HG03039 (cell line): ENCODE measurements at regions not wholly inside any gene's neighbourhood (a gene's known extent, or its start where the extent isn't known, plus 50 kb on each side); places are given as distances from the start of the nearest gene placed in this dataset.
"Not testable (repeated sequence)": the region's sequence is repeated elsewhere in the genome, so short reads cannot be mapped to it uniquely, and the experiment has no call there.

Source experiments
- ATAC-seq: cut with Tn5 transposase; IDR thresholded peaks from one replicate; pipeline ENCODE4 v1.9.1; 2021; ENCODE audit warnings: mild to moderate bottlenecking, moderate library complexity; ENCODE audit not compliant: unreplicated experiment

DNA sequence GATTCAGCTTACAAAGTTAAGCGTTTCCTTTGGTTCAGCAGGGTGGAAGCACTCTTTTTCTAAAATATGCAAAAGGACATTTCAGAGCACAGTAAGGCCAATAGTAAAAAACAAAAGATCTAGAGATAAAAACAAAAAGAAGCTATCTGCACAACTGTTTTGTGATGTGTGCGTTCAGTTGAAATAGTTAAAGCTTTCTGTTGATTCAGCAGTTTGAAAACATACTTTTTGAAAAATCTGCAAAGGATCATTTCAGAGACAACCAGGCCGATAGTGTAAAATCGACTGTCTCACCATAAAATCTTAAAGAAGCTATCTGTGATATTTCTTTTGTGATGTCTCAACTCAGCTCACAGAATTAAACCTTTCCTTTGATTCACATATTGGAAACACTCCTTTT is 300.0 kb upstream of the ALG10B start:
- ATAC-seq = no peak

DNA sequence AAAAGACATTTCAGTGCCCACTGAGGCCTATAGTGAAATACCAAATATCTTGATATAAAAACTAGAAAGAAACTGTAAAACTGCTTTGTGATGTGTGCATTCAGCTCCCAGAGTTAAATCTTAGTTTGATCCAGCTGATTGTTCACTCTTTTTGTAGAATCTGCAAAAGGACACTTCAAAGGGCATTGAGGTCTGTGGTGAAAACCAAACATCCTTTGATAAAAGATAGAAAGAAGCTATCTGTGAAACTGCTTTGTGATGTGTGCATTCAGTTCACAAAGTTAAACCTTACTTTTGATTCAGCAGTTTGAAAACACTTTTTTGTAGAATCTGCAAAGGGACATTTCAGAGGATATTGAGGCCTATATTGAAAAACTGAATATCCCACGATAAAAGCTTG is 290.7 kb upstream of the ALG10B start:
- ATAC-seq = no peak

DNA sequence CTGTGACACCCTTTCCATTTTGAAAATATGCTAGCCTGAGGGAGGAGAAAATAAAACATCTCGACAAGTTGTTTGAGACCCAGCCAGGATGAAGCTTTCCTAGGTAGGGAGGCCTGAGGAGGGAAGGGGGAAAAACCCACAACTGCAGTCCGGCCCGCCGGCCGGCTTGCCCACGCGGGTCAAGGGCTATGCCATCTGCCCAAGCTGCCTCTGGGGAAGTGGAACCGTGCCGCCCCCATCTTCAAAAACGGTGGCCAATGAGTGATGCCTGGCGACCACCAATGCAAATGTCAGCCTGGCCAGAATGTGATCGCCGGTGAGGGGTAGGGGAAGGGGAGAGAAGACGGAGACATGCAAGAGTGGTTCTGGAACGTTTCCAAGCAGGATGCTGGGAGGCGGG is 263.5 kb upstream of the ALG10B start:
- no peak for ATAC-seq

DNA sequence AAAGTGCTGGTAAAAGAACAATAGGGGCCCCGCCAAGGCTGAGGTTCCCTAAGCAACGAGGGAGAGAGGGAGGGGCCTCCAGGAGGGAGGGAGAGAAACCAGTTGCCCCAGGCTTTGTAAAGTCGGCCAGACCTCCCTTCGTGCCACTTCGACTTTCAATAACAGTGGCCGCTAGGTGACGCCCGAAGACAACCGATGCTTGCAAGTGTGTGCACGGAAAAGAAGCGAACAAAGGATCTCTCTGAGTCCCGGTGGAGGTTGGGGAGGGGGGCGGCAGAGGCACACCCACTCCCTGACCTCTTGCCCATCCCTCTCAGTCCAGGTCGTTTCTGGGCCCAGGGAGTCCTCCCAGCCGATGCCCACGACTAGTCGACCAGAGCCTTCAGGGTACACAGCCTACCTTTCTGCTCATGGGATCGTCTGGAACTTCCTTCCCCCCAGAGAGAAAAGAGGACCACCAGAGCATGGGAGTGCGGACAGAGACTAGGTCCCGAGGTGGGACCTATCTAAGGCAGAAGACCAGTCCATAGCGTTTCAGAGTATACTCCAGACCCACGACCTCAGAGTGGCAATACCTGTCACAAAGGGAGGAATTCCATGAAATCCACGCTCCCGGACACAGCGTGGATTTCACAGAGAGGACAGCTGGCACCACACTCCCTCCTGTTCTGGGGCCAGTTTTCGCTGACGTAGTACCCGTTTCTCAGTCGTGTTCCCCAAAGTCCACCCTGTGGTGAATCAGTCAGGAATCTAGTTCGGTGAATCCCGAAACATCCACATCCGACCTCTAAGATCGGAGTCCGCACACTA is 262.7 kb upstream of the ALG10B start:
- ATAC-seq = no peak

DNA sequence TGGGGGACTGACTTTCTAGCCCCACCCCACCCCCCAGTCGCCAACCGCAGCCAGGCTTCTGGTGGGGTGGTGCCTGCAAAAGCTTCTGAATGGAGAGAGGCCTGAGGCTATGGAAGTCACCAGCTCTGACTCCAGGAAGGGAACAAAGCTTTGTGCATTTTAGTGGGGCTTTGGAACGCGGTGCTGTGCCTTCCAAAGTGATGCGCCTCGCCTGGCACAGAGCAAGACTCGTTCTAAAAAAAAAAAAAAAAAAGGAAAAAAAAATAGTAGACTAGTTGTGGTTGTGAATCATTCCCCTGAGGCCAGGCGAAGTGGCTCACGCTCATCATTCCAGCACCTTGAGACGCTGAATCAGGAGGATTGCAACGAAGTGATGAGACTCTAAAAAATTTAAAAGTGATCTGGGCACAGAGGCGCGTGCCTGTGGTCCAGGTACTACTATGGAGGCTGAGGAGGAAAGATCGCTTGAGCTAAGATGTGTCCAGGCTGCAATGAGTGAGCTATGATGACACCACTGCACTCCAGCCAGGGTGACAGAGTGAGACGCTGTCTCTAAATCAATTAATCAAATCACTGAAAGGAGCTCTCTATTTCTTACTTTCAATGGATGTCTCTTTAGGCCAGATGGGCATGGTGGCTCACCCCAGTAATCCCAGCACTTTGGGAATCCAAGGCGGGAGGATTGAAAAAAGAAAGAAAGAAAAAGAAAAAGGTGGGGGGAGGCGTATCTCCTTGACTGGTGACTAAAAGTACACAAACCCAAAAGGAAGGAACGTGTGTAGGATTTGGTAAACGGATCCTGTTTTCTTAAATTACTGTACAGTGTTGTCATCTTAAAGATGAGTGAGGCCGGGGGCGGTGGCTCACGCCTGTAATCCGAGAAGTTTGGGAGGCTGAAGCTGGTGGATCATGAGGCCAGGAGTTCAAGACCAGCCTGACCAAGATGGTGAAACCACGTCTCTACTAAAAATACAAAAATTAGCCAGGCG is 259.6 kb upstream of the ALG10B start:
- no peak for ATAC-seq

DNA sequence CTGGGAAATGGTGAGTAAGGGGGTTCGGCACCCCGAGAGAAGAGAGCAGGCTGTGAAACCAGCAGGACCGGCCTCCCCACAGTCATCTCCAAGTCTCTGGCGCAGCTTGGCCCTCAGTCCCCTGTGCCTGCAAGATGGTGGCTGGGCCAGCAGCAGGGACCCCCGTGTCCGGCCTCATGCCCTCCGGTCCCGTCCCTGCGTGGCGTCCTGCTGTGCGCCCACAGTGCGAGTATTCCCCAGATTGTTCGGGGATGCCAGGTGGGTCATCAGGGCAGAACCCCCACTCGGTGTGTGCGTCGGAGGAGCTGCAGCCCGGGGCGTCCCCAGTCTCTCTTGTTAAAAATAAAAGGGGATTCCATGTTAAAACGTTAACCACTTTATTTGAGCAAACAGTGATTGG is 216.9 kb upstream of the ALG10B start:
- no peak for ATAC-seq

DNA sequence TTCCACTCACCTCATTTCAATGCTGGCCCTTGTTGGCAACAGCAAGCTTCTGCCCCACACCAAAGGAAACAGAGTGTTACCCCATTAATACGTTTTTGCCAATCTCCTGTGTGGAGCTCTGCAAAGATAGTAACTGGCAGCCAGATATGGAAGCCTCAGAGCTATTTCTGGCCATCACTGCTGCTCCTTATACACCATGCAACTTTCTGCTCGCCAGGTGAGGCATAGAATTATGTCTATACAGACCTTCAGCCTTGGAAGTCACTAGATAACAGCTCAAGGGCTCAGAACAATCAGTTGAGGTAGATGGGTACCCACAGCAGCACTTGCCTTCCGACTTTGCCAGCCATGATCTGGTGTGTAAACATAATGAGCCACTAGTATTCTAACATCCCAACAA is 214.8 kb upstream of the ALG10B start:
- no peak for ATAC-seq

DNA sequence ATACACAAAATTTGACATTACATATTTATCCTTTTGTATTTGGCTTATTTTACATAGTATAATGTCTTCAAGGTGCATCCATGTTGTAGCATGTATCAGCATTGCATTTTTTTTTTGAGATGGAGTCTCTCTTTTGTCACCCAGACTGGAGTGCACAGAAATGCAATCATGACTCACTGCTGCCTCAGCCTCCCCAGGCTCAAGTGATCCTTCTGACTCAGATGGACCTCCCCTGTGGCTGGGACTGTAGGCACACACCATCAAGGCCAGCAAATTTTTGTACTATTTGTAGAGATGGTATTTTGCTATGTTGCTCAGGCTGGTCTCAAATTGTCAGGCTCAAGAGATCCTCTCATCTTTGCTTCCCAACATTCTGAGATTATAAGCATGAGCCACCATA is 214.4 kb upstream of the ALG10B start:
- ATAC-seq = no peak

DNA sequence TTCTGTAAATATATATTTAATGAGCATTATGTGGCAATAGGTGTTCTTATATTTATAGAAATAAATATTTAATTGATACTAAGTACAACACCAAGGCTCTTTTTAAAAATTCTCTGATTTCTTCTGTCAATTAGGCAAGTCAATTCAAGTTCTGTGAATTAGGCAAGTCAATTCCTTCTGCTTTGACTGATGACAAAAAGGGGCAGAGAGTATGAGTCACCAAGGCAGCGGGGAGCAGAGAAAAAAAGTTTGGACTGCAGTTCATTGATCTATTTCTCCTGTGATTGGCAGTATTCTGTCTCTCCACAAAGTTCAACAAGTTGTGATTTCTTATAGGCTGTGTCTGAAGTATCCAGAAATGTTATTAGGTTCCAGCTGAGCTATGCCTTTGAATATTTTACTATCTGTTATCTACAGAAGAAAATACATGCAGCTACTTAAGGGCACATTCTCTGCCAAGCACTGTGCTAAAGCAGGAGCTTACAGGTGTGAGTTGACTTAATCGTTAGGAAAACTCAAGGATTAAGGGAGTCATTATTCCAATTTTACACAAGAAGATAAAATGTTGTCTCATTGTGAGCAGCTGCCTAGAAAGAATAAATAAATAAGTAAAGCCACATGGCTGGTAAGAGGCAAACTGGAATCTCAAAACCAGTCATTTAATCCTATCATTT is 206.4 kb upstream of the ALG10B start:
- ATAC-seq = no peak

DNA sequence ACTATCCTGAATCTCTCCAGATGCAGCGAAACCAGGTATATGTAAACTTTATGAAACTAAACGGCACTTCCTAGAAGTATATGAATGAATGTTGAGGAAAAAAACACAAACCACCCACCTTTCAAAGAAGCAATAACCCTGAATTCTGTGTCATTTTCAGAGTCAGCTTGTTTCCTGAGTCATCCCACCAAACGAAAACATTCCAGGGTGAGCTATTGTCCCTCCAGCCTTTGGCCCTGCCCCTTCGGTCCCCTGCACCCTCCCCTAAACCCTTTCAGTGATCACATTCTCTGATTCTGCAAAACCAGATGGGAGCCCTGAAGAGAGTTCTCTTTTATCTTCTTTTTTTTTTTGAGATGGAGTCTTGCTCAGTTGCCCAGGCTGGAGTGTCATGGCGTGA is 202.6 kb upstream of the ALG10B start:
- no peak for ATAC-seq

DNA sequence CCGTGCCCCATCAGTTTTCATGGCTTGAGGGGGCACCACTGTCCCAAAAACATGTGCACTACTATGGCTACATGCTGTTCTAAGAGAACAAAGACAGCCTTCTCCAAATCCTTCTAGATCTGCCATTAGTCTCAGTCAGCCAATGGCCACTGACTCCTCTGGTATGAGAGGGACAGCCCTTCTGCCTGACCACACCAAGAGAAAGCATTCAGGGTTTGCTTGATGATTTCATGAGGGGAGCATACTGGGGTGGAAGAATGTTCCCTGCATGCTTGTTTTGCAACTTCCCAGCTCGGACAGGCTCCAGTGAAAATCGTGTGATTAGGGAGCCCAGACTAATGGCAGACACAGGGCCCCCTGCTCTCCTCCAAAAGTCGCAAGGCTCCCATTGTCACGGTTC is 199.6 kb upstream of the ALG10B start:
- no peak for ATAC-seq

DNA sequence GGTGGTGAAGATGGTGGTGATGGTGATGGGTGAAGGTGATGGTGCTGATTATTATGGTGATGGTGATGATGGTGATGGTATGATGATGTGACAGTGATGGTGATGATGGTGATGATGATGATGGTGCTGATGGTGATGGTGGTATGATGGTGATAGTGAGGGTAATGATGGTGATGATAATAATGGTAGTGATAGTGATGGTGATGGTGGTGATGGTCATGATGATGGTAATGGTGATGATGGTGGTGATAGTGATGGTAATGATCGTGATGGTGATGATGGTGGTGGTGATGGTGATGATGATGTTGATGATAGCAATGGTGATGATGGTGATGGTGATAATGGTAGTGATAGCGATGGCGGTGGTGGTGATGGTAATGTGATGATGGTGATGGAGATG is 197.9 kb upstream of the ALG10B start:
- no peak for ATAC-seq

DNA sequence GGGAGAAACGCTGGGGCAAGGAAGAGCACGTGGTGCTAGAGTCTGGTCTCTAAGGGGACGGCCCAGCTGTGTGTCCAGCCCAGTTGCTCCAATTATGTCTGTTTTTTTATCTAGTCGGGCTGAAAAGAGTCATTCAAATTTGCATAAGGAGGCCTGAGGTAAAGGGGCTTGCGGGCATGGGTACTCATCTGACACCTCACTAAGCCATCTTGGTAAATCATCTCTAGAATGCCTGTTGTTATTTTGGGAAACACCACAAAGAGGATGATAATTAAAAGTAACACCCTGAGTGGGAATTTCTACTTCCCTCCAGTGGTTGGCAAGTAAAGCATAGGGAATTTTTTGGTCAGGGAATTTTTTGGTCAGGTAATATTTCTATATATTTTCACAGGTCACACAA is 196.1 kb upstream of the ALG10B start:
- no peak for ATAC-seq

DNA sequence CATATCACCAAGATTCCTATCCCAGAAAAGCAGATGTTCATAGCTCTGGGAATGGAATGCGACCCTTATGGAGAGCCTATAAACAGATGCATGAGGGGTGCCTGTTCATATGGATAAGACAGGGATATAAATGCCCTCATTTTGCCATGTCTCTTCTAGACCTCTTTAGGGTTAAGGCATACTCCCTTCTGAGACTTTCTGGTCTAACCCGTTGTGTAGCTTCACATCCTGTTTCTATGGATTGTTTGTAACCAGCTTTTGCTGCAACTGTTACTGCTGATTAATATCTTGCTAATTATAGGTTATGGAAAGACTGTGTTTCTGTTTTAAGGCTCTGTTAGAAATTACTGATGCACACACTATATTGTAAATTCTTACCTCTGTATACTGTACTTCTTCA is 193.5 kb upstream of the ALG10B start:
- ATAC-seq = not testable (repeated sequence)

DNA sequence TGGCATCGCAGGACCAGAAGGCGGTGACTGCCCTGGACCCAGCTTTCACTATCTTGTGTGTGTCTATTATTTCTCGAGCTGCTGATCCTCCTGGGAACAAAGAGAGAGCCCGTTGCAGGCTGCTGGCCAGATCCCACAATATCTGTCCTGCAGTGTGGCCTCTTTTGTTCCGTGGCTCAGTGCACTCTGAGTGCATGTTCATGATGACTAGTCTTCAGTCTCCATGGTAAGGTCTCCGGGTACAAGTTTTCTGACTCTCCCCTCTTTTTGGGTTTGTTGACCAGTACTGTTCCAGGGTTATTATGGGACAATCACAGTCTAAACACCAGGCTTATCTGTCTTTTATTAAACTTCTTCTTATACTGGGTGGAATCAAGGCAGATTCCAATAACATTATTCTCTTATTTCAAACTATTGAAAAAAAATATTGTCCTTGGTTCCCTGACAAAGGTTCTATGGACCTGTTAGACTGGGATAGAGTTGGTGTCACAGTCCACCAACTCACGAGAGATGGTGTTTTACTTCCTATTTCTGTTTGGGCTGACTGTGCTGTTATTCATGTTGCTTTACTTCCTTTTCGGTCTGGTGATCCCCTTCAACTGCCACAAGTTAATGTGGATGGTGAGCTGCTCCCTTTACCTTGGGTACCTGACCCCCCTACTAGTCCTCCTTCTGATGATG is 192.9 kb upstream of the ALG10B start:
- ATAC-seq = no peak

DNA sequence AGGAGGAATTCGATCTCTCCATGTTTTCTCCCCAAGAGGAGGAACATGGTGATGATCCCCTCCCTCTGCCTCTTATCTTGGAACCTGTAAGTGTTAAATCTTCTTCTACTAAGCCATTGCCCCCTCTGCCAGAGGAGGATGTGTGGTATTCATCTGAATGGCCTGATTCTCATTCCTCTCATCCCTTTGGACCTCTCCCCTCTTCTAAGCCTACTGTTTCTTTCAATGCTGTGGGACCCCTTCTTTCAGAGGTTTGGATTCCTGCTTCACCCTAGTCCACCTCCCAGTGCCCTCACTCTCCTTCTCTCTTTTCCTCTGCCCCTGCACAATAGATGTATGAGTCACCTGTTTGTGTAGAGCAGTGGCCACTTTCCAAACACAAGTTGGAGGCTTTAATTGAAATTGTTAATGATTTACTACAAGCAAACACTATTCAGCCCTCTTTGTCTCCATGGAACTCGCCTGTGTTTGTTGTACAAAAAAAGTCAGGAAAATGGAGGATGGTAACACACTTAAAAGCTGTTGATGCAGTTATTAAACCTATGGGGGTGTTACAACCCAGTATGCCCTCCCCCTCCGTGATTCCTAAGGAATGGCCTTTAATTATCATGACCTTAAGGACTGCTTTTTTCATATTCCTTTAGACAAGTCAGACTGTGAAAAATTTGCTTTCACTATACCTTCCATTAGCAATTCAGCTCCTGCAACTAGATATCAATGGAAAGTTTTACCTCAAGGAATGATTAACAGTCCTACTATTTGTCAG is 192.1 kb upstream of the ALG10B start:
- no peak for ATAC-seq

DNA sequence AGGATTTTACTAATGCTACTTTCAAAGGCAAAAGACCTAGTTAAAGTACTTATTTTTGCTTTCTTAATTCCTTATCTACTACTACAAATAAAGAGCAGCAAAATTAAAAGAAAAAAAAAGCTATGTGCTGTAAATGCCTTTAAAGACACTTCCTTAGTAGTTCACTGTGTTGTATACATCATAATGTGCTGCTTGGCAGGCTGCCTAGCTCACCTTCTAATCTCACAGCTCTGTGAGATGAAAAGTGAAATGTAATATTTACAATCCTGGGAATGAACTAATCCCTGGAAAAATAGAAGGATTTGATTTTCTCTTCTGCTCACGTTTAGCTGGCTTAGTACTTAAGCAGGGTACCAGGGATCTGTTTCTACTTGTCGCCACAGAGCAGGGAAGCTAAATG is 184.4 kb upstream of the ALG10B start:
- ATAC-seq = no peak

DNA sequence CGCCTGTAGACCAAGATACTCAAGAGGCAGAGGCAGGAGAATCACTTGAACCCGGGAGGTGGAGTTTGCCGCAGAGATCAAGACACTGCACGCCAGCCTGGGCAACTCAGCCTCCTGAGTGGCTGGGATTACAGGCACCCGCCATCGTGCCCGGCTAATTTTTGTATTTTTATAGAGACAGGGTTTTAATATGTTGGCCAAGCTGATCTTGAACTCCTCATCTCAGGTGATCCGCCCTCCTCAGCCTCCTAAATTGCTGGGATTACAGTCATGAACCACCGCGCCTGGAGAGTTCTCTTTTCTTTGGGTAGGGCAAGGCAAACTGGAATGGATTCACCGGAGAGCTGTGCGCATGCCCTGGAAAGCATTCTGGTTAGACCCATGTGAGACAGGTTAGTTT is 179.3 kb upstream of the ALG10B start:
- no peak for ATAC-seq

DNA sequence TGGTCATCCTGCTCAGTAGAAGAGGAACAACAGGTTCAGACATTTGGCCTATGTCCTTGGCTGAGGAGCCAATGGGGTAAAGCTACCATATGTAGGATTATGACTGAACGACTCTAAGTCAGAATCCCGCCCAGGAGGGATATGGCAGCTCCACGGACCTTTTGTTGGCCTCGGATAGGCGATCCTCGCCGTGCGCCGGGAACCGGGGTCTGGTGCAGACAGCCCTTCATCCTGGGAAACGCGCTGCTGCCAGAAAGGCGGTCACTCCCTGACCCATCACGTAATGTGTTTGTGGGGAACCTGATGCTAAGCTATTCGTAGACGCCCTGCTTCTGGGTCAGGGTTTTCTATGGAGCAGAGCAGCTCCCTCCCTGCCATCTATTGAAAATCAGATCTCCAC is 178.9 kb upstream of the ALG10B start:
- no peak for ATAC-seq
